HG03342 (cell line): ENCODE measurements at regions not wholly inside any gene's neighbourhood (a gene's known extent, or its start where the extent isn't known, plus 50 kb on each side); places are given as distances from the start of the nearest gene placed in this dataset.

Experiments
- ATAC-seq: cut with Tn5 transposase; IDR thresholded peaks from one replicate; pipeline ENCODE4 v1.9.1; 2021; ENCODE audit warnings: mild to moderate bottlenecking, moderate library complexity; ENCODE audit not compliant: unreplicated experiment

DNA sequence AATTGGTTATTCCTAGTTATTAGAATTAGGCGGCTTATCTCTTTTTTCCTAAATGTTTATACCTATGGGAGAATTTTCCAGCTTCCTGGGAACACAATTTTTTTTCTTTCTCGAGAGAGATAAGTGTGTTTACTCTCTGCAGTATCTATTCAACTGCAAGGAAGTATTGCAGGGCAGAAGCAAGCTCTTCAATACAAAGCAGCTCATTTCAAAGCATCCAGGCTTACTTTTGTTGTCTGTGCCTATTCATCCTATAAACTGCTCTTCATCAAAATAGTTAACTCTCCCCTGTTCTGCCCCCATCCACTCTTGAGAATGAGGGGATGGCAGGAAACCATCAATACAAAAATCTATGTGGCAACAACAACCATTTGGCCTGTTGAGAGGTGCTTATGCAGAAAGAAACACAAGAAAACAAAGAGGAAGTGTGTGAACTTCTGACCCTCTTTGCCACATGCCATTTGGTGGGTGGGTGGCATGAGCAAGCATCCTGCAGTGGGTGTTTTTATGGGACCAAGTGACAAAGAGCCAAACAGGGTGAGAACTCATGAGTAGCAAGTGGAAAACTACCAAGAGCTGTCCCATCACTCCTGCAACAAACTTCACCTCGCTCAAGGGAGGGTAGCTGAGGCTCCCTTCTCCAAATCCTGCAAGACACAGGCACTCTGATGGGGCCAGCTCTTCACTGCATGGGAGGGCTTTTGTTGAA lies 50.6 kb upstream of the MRPS6 start:
- ATAC-seq, result no peak

DNA sequence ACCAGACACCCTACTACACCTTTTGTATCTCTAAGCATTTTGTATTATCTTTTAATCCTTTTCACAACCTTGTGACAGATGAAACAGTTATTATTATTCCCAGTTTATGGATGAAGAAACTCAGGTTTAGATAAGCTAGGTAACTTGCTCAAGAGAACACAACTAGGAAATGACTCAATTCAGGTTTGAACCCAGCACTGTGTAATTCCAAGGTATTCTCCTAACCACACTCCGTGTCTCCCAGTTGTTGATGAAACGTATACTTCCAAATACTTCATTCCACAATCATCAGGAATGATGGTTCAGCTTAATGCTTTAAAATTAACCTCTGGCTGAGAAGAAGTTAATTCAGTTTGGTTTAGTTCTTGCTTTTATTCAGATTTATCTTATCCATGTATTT lies 51.7 kb upstream of the MRPS6 start:
- no peak for ATAC-seq

DNA sequence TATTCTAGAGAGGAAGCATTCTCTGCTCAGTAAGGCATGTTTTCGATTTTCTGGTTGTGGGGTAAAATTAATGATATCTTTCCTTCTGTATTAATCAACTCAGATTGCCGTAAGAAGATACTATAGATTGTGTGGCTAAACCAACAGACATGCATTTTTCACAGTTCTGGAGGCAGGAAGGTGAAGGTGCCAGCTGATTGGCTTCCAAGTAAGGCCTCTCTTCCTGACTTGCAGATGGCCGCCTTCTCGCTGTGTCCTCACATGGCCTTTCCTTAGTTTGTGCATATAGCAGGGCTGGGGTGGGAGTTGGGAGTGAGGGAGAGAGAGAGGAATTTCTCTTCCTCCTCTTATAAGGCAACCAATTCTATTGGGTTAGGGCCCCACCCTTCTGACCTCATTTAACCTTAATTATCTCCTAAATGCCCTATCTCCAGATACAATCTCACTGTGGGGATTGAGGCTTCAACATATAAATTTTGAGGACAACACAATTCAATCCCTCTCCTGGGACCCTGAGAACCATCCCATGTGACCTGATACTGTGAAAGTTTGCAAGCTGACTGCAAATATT lies 52.3 kb upstream of the MRPS6 start:
- ATAC-seq, result no peak

DNA sequence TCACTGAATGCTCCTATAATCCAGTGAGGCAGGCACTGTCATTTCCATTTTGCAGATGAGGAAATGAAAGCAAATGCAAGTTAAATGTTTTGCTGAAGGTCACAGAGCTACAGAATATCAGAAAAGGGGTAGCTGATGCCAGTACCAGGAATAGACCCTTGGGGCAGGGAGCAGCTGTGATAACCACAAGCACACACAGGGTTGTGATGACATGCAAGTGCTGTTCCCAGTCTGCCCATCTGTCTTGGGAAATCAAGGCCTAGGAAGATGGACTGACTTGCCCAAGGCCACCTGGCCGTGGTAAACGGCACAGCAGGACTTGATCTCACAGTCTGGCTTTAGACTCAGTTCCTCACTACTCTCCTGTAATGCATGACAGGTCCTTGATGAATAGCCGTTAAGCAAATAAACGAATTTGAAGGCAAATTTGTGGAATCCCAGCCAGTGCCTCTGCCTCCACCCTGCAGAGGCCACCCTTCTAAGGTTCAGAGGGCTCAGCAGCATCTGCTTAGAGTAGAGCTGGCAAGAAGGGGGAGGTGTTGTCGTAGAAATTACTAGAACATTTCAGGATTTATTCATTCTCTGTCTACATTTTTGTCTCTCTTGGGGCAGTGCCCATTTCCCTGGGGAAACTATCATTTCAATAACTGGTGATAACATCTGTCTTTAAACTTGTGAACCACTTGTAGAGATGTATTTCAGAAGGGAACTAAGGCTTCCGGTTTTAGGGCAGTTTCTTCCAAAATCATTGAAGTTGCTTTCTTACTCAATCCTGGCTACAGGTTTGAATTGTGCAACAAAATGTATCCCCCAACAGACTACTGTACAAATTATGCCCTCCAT lies 53.2 kb upstream of the MRPS6 start:
- no peak for ATAC-seq

DNA sequence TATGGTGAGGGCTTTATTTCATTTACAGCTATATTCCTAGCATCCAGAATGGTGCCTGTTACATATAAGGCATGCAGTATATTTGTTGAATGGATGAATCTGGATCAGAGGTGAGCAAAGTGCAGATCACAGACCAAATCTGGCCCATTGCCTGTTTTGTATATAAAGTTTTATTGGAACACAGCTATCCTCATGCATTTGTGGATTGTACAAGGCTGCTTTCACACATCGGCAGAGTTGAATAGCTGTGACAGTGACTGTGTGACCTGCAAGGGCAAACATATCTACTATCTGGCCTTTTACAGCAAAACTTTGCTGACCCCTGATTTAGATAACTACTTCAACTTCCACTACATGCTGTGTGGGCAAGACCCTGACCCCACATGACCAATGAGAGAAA lies 54.0 kb upstream of the MRPS6 start:
- no peak for ATAC-seq

DNA sequence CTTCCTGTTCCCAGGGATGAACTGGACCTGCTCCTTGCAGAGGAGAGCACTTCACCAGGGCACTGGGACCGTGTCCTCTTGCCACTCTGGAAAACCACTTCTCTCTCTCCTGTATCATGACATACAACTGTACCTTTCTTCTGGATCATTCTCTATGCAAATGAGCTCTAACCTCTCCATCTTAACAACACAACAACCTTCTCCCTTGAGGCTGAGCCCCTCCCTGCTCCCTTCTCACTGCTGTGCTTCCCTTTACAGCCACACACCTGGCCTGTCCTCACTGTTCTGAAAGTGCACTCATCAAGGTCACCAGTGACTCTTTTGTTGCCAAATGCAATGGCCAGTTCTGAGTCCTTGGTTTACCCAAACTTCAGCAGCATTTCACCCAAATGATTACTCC lies 54.5 kb upstream of the MRPS6 start:
- ATAC-seq, result no peak

DNA sequence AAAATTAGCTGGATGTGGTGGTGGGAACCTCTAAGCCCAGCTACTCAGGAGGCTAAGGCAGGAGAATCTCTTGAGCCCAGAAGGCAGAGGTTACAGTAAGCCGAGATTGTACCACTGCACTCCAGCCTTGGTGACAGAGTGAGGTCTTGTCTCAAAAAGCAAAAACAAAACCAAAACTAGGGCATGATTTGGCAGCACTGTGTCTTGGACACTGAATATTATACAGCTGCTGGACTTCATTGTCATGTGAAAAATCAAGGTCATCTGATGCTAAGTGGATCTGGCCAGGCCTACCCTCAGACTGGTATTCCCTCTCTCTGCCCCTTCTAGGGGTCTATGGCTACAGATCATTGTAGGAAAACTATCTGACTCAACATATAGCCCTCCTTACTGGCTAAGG lies 55.2 kb upstream of the MRPS6 start:
- no peak for ATAC-seq

DNA sequence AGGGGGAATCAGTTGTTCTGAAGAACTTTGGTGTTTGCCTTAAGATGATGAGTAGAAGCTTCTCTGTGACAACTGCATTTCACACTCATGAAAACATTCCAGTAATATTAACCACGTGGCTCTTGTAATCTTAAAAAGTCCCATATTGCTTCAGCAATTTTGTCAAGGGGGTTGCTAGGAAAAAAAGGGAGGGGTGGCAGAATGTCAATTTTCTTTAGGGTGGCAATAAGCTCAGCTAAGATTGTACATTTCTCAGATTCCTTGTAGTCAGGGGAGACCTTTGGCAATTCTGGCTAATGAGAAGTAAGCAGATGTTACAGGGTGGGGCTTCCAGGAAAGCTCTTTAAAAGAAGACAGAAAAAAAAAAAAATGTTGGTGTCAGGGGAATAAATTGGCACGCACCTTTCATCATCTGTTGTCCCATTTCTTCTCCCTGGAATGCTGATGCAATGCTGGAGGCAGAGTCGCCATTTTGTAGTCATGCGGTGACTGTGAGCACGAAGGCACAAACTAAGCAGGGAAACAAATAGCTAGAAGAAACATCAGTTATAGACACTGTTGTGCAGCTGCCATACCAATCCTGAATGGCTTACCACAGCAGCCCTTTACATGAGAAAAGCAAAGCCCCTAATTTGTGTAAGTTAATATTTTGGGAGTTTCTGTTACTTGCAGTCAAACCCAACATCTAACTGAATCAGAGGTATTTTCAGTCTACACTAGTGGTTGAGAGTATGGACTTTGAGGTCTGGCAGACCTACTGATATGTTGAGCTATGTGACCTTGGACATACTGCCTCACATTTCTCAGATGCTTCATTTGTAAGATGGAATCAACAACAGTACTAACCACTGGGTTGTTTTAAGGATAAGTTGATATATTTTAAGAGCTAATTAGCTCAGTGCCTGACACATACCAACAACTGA lies 56.1 kb upstream of the MRPS6 start:
- no peak for ATAC-seq

DNA sequence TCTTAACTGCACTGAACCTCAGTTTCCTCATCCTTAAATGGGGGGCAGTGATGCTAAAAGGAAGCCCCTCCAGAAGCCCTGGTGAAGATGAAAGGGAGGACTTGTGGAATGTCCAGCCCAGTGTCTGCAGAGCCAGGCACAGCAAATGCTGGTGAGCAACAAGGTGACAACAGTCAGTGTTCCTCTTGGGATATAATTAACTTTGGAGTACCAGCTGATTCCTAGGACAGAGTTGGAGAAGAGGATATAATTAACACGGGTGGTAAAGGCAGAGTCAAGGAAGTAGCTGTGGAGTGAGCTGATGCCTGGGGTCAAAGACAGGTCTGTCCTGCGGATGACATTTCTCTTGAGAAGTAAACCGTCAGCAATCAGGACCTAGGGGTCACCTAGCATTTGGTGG lies 60.7 kb upstream of the MRPS6 start:
- no peak for ATAC-seq

DNA sequence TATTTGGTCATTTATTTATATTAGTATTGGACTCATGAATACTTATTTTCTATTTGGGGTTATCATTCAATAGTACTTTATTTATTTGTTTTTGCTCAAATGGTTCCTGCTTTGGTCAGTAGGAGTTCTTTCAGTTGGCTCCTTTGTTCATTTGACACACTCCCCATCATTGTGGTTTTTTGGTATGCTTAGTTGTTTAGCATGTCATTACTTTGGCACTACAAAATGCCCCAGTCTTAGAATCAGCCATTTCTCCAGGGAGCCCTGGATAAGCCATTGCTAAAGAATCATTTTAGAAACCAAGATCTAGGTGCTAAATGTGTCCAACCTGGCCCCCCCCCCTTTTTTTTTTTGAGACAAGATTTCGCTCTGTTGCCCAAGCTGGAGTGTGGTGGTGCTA lies 61.7 kb upstream of the MRPS6 start:
- ATAC-seq, result no peak

DNA sequence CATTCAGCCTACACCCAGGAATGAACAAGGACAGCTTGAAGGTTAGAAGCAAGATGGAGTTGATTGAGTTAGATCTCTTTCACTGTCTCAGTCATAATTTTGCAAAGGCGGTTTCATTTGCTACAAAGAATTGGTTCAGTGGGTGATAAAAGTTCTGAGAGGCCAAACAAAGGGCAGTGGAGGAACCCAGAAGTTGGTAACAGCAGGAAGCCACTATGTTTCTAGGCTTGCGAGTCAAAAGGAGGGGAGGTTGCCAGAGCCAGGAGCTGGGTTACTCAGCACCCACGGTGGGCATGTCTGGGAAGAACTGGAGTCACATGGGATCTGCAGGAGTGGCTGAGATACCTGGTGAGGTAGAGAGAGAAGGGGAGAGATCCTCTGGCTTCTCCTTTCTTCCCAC lies 64.2 kb upstream of the MRPS6 start:
- no peak for ATAC-seq

DNA sequence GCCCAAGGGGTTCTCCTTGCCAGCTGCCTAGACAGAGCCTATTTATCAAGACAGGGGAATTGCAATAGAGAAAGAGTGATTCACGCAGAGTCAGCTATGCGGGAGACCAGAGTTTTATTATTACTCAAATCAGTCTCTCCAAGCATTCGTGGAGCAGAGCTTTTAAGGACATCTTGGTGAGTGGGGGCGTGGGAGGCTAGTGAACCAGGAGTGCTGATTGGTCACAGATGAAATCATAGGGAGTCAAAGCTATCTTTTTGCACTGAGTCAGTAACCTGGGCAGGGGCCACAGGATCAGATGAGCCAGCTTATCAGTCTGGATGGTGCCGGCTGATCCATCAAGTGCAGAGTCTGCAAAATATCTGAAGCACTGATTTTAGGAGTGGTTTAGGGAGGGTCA lies 64.8 kb upstream of the MRPS6 start:
- no peak for ATAC-seq

DNA sequence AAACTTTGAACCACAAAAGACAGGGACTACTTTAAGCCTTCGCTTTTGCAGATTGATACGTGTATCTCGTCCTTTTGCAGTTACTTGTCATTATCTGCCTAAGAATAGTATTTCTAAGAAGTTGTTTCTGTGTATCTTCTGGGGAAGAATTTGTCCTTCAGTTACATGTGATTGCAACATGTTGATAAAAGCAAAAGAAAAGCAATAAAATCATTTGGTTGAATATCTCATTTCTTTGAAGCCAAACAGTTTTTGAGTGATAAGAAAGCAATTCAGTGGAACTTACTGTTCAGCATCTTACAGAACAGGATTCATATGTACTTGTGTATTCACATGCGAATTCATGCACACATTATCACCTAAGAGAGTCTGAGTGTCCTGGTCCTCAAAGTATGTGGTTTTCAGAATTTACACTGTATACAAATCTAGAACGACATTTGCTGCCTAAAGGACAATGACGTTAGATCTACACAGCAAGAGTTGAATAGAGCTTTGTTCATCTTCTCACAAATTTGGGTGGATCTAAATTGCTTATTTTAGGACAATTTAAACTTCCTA lies 66.7 kb upstream of the MRPS6 start:
- no peak for ATAC-seq

DNA sequence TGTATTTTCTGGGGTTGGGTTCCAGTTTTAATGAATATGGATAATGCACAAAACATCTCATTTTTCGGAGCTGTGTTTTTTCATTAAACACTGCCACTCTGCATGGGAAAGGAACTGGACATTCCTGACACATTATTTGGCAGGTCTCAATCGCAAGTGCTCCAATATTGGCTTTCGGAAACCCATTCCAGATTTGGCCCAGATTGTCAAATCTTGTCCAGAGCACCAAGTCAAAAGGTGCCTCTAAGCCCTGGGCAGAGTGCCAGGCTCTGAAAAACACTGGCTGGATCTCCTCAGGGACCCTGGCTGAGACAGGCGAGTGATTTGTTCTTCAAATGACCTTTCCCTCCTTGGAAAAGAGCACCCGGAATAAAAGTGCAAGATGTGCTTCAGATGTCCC lies 68.4 kb upstream of the MRPS6 start:
- no peak for ATAC-seq

DNA sequence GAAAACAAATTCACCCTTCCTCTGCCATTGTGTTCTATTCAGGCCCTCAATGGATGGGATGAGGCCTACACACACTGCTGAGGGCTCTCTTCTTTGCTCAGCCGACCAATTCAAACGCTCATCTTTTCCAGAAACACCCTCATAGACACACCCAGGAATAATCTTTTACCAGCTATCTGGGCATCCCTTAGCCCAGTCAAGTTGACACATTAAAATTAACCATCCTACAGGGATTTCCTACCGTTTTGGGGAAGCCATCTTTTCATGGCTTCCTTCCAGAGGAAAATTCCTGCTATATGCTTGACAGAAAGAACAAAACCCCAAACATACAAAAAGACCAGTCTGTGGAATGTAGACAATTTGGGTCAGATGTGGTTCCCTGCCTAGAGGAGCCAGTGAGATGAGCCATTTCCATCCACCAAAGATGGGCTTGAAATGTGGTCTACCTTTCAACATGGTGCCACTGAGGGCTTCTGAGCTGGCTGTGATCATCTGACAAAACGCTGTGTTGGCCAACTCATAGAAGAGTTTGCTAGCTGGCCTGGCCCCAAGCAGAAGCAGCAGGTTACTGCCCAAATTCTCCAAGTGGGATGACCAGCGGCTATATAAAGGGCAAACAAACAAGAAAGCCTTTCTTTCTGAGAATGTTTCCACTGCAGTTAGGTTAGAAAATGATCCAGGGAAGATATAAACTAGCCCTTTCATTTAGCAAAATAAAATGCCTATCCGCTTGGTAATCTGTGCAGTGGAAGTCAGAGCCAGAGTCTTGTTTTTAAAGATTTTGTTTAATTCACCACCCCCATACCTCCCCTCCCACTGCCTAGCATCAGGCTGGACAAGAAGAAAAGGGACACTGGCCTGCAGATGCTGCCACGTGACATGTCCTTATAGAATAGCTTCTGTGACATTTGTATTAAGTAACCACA lies 69.1 kb upstream of the MRPS6 start:
- no peak for ATAC-seq

DNA sequence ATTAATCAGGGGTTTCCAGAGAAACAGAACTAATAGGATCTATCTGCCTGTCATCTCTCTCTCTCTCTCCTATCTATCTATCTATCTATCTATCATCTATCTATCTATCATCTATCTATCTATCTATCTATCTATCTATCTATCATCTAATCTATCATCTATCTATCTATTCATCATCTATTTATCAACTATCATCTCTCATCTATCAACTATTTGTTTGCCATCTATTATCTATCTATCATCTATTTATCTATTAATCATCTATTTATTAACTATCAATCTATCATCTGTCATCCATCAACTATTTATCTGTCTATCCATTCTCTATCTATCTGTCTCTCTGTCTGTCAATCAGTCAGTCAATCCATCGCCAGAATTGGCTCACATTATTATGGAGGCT lies 70.0 kb upstream of the MRPS6 start:
- ATAC-seq, result no peak

DNA sequence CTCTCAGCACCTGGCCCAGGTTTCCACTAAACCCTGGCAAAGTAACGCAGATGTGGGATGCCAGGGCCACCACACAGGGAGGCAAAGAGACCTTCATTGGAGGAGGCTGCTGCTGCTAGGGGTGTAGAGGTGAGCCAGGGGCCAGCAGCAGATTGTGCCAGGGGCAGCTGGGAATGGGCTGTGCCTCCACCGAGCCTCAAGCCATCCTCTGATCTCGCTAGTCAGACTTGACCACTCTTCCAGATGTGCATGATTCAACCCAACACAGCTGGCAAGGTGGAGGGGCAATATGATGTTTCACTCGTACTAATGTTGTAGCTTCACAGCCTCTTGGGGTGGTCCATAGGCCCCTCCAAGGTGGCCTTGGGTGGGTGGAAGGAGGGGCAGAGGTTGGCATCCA lies 73.0 kb upstream of the MRPS6 start:
- ATAC-seq, result no peak

DNA sequence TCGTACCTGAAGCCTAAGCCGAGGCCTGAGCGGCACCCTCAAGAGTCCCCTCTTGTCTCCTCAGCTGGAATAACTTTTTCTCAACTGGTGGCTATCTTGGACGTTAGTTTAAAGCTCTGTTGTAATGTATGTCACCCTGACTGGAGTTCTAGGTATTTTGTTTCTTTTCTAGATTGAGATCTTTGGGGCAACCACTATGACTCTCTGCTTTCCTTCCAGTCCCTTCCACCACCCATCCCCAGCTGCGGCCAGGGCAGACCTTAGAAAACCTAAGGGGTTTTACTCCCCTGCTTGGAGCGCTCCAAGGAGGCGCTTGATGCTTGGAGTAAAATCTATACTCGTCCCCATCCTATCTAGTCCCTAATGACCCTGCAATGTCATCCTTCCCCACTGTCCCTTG lies 74.6 kb upstream of the MRPS6 start:
- no peak for ATAC-seq

DNA sequence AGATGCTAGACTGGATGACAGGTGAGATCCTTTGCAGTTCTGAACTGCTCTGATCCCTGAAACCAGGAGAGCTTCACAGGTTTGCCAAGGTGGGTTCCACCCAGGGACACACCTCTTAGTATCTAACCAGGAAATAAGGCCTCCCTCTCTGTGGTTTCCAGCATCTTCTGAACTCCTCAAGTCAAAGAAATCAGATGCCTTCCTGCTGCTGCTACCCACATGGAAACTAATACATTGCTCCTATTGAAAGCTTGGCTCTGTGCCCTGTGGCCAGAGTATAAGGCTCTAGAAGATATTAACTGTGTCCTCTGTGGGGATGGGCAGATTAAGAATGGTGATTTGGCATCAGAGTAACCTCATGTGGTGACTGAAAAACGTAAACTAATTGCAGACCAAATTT lies 75.0 kb upstream of the MRPS6 start:
- ATAC-seq, result no peak

DNA sequence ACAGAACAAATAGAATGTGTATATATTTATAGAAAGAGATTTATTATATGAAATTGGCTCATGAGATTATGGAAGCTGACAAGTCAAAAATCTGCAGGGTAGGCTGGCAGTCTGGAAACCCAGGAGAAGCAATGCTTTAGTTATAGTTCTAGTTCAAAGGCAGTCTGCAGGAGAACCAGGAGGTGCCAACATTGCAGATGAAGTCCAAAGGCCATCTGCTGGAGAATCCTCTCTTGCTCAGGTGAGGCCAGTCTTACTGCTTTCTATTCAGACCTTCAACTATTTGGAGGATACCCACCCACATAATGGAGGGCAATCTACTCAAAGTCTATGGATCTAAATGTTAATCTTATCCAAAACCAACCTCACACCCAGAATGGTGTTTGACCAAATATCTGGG lies 75.9 kb upstream of the MRPS6 start:
- ATAC-seq, result no peak
